ENCODE measurements at regions not wholly inside any gene's neighbourhood (a gene's known extent, or its start where the extent isn't known, plus 50 kb on each side); places are given as distances from the start of the nearest gene placed in this dataset.

DNA sequence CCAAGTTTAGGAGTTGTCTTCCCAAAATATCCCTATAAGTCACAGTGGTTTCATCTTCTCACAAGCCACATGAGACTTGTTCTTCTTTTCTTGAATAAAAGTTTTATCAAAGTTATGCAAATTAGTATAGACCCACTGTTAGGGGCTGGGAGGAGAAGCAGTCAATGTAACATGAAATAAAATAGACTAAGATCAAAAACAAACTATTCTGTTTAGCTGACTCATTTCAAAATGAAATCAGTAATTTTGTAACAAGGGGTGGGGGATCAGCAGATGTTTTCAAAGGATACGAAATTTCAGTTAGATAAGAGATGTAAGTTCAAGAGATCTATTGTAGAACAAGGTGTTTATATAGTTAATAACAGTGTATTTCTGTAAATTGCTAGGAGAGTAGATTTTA lies 339.6 kb upstream of the PRDM1 start:
- Histone ChIP-seq H3K79me2 (ENCODE audit: control insufficient read depth, insufficient read depth, low read length) (no peaks in the 10 kb centered on the region), H3K36me3 (replicated peaks in 1 of 2; ENCODE audit: control extremely low read depth in 1 of 2, control insufficient read depth in 1 of 2, extremely low read depth in 1 of 2, insufficient read depth in 2 of 2, low read length in 1 of 2) (no peaks in the 10 kb centered on the region), H3K27ac (ENCODE audit: low read length in 2 of 2) (no peak overlapping the region), H2AFZ (ENCODE audit: insufficient read depth, low read depth, low read length, poor library complexity, severe bottlenecking) (no peak overlapping the region), H3K9me3 (ENCODE audit: control extremely low read depth in 1 of 3, control insufficient read depth in 2 of 3, insufficient read depth in 1 of 3, low read length in 2 of 3) (no peaks in the 10 kb centered on the region), H3K4me2 (replicated peaks; ENCODE audit: low read depth, low read length, poor library complexity, severe bottlenecking) (no peak overlapping the region), H3K27me3 (replicated peaks in 1 of 4; ENCODE audit: control extremely low read depth in 1 of 4, control insufficient read depth in 3 of 4, insufficient read depth in 4 of 4, low read length in 3 of 4) (no peaks in the 10 kb centered on the region), H4K20me1 (ENCODE audit: control insufficient read depth, insufficient read depth, low read length, poor library complexity, severe bottlenecking) (no peaks in the 10 kb centered on the region), H3K4me3 (ENCODE audit: control extremely low read depth in 1 of 5, extremely low read depth in 1 of 5, insufficient read depth in 1 of 5, low read depth in 2 of 5, low read length in 4 of 5) (no peak overlapping the region), H3K9ac (ENCODE audit: low read length) (no peak overlapping the region), H3K4me1 (ENCODE audit: control insufficient read depth in 2 of 2, insufficient read depth in 2 of 2, low read length in 2 of 2) (peaks cover 0 to 2% of the 10 kb centered on the region in 2 donors)
- Mint-ChIP-seq H3K9me3 (ENCODE audit: insufficient read depth) (no peaks in the 10 kb centered on the region), H3K4me1 (peaks cover 3% of the 10 kb centered on the region), H3K27ac (no peak overlapping the region), H3K4me3 (no peak overlapping the region), H3K27me3 (peaks cover 19% of the 10 kb centered on the region)
- ATAC-seq (ENCODE audit: low read depth), result no peak
- CTCF ChIA-PET, result interaction anchor here (1.0 kb wide), 1 partner anchor 477 kb away, joined by 3 read pairs; no protein-coding TSS in a partner anchor
- intact Hi-C loops (cut with micrococcal nuclease), result no loop called here
- POLR2A ChIA-PET, result no interaction called here
- no peak for DNase-seq
- WGBS (ENCODE audit: insufficient coverage), result no CpG with 5 or more reads among the region's 1 CpG
- no peak for TF ChIP-seq EZH2 (IDR thresholded peaks at IDR 0.05; ENCODE audit: borderline replicate concordance, insufficient read depth, low read depth, low read length, poor library complexity, severe bottlenecking)
- TF ChIP-seq, protein P1, sequence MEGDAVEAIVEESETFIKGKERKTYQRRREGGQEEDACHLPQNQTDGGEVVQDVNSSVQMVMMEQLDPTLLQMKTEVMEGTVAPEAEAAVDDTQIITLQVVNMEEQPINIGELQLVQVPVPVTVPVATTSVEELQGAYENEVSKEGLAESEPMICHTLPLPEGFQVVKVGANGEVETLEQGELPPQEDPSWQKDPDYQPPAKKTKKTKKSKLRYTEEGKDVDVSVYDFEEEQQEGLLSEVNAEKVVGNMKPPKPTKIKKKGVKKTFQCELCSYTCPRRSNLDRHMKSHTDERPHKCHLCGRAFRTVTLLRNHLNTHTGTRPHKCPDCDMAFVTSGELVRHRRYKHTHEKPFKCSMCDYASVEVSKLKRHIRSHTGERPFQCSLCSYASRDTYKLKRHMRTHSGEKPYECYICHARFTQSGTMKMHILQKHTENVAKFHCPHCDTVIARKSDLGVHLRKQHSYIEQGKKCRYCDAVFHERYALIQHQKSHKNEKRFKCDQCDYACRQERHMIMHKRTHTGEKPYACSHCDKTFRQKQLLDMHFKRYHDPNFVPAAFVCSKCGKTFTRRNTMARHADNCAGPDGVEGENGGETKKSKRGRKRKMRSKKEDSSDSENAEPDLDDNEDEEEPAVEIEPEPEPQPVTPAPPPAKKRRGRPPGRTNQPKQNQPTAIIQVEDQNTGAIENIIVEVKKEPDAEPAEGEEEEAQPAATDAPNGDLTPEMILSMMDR (IDR thresholded peaks at IDR 0.05), result no peak

DNA sequence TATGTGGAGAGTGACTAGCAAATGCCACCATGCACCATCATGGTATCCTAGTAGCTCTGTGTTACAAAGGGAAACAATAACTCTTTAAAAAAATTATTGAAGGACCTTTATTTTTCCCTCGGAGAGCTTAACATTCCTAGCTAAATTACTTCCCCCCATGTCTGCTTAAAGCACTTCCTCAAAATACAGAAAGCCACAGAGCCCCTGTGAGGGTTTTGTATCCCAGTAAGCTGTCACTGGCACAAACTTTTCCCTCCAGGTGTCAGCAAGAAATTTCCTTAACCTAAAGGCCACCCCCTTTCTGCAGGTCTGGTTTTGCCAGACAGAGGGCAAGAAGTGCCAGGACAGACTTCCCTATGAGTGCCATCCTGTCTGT lies 340.0 kb upstream of the PRDM1 start:
- no peaks in the 10 kb centered on the region for H3K9me3 ChIP-seq (ENCODE audit: control extremely low read depth in 1 of 3, control insufficient read depth in 2 of 3, insufficient read depth in 1 of 3, low read length in 2 of 3)
- ATAC-seq (ENCODE audit: low read depth) (no peak), DNase-seq (no peak)
- H3K27me3 Mint-ChIP-seq, result peaks cover 19% of the 10 kb centered on the region
- no peak overlapping the region for H2AFZ ChIP-seq (ENCODE audit: insufficient read depth, low read depth, low read length, poor library complexity, severe bottlenecking)
- WGBS (ENCODE audit: insufficient coverage), result 0% methylated on average over 1 of the region's 1 CpG
- H3K4me3 ChIP-seq (ENCODE audit: control extremely low read depth in 1 of 5, extremely low read depth in 1 of 5, insufficient read depth in 1 of 5, low read depth in 2 of 5, low read length in 4 of 5), result no peak overlapping the region
- H3K4me2 ChIP-seq (replicated peaks; ENCODE audit: low read depth, low read length, poor library complexity, severe bottlenecking), result no peak overlapping the region
- H3K9me3 Mint-ChIP-seq (ENCODE audit: insufficient read depth), result no peaks in the 10 kb centered on the region
- H3K27me3 ChIP-seq (replicated peaks in 1 of 4; ENCODE audit: control extremely low read depth in 1 of 4, control insufficient read depth in 3 of 4, insufficient read depth in 4 of 4, low read length in 3 of 4), result no peaks in the 10 kb centered on the region
- peaks cover 0 to 2% of the 10 kb centered on the region in 2 donors for H3K4me1 ChIP-seq (ENCODE audit: control insufficient read depth in 2 of 2, insufficient read depth in 2 of 2, low read length in 2 of 2)
- peaks cover 5% of the 10 kb centered on the region for H3K4me1 Mint-ChIP-seq
- H3K79me2 ChIP-seq (ENCODE audit: control insufficient read depth, insufficient read depth, low read length), result no peaks in the 10 kb centered on the region
- no peak overlapping the region for H3K27ac ChIP-seq (ENCODE audit: low read length in 2 of 2)
- H3K4me3 Mint-ChIP-seq, result no peak overlapping the region
- no peak overlapping the region for H3K27ac Mint-ChIP-seq
- intact Hi-C loops (cut with micrococcal nuclease), result no loop called here
- POLR2A ChIA-PET, result no interaction called here
- no peaks in the 10 kb centered on the region for H4K20me1 ChIP-seq (ENCODE audit: control insufficient read depth, insufficient read depth, low read length, poor library complexity, severe bottlenecking)
- CTCF ChIA-PET, result interaction anchor here (0.6 to 1.0 kb wide), 2 partner anchors 15 to 478 kb away, joined by 3 read pairs; no protein-coding TSS in a partner anchor
- H3K9ac ChIP-seq (ENCODE audit: low read length), result no peak overlapping the region
- no peaks in the 10 kb centered on the region for H3K36me3 ChIP-seq (replicated peaks in 1 of 2; ENCODE audit: control extremely low read depth in 1 of 2, control insufficient read depth in 1 of 2, extremely low read depth in 1 of 2, insufficient read depth in 2 of 2, low read length in 1 of 2)
- TF ChIP-seq, protein P1 (IDR thresholded peaks at IDR 0.05), result no peak
- TF ChIP-seq EZH2 (IDR thresholded peaks at IDR 0.05; ENCODE audit: borderline replicate concordance, insufficient read depth, low read depth, low read length, poor library complexity, severe bottlenecking), result no peak
